ENCODE measurements at regions not wholly inside any gene's neighbourhood (a gene's known extent, or its start where the extent isn't known, plus 50 kb on each side); places are given as distances from the start of the nearest gene placed in this dataset.

DNA sequence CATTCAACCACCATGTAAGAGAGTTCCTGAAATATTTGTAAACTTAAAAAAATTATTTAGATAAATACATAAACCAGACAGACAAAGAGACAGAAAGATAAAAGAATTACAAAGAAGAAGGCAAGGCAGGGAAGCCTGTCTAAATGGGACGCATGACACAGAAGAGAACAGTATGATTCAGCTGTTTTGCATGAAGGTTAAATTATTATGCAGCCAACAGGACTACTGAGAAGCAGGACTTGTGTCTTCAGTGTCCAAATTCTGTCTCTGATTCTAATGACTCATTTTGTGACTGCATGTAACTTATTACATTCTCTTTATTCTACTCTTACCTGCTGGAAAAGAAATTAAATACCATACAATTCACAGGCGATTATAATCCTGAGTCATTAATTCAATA is 340.4 kb upstream of the KCNMB2 start:
- TF ChIP-seq MYC (IDR thresholded peaks at IDR 0.05; ENCODE audit: low read depth, low read length) (no peak), POLR2A (IDR thresholded peaks at IDR 0.05; ENCODE audit: low read depth, low read length) (no peak), EZH2 (IDR thresholded peaks at IDR 0.05; ENCODE audit: borderline replicate concordance, low read depth, low read length, severe bottlenecking) (no peak), POLR2AphosphoS5 (IDR thresholded peaks at IDR 0.05; ENCODE audit: insufficient read depth, low read depth, low read length) (no peak), JUN (IDR thresholded peaks at IDR 0.05; ENCODE audit: borderline replicate concordance, insufficient read depth, insufficient read length, low read depth) (no peak)
- TF ChIP-seq, protein P1, sequence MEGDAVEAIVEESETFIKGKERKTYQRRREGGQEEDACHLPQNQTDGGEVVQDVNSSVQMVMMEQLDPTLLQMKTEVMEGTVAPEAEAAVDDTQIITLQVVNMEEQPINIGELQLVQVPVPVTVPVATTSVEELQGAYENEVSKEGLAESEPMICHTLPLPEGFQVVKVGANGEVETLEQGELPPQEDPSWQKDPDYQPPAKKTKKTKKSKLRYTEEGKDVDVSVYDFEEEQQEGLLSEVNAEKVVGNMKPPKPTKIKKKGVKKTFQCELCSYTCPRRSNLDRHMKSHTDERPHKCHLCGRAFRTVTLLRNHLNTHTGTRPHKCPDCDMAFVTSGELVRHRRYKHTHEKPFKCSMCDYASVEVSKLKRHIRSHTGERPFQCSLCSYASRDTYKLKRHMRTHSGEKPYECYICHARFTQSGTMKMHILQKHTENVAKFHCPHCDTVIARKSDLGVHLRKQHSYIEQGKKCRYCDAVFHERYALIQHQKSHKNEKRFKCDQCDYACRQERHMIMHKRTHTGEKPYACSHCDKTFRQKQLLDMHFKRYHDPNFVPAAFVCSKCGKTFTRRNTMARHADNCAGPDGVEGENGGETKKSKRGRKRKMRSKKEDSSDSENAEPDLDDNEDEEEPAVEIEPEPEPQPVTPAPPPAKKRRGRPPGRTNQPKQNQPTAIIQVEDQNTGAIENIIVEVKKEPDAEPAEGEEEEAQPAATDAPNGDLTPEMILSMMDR (IDR thresholded peaks at IDR 0.05; ENCODE audit: extremely low read depth in 1 of 2, insufficient read depth in 1 of 2, low read depth in 1 of 2, low read length in 2 of 2): no peak
